GM06990 (cell line): ENCODE measurements at regions not wholly inside any gene's neighbourhood (a gene's known extent, or its start where the extent isn't known, plus 50 kb on each side); places are given as distances from the start of the nearest gene placed in this dataset.

Source experiments
- DNase-seq: peaks from one replicate; pipeline ENCODE4 v3.0.0-alpha.2; 2011; ENCODE audit not compliant: insufficient read length; ENCODE audit errors: extremely low read depth
- H3K27me3 ChIP-seq: replicated peaks from 2 replicates; pipeline ENCODE4 v1.6.0; 2011; ENCODE audit warnings: low read length; ENCODE audit not compliant: control insufficient read depth, insufficient read depth
- H3K36me3 ChIP-seq: 2 replicates; pipeline ENCODE4 v1.5.1; 2011; ENCODE audit warnings: low read length; ENCODE audit not compliant: control insufficient read depth, insufficient read depth
- H3K4me3 ChIP-seq: replicated peaks from 2 replicates; pipeline ENCODE4 v1.5.1; 2011; ENCODE audit warnings: low read depth, mild to moderate bottlenecking, control low read depth, low read length
- TF ChIP-seq, protein P1 (sequence below): IDR thresholded peaks from 2 replicates; pipeline ENCODE4 v1.5.1; 2011; ENCODE audit warnings: low read length, control low read depth, mild to moderate bottlenecking, inconsistent platforms; ENCODE audit not compliant: insufficient read depth, poor library complexity, severe bottlenecking

DNA sequence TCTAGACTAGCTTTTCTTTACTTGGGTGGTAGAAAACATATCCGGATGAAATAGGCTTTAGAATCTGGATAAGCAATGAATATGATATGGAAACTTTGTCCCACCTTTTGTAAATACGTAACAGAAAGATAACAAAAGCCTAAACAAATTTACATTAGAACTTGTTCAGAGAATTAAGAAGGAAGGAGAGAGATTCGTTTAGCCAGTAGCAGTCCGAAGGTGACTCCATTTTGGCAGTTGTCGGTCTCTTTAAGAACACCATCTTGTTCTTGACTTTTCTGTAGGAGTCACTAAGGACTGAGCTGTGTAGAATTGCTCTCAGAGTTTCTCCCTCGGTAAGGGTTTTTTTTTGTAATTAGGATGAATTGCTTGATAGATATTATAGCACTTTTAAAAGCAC, 475.1 kb downstream of the PCNX1 start:
- DNase-seq: no peak
- Histone ChIP-seq H3K4me3 (no peak overlapping the region), H3K36me3 (no peaks in the 10 kb centered on the region), H3K27me3 (no peaks in the 10 kb centered on the region)
- TF ChIP-seq, protein P1, sequence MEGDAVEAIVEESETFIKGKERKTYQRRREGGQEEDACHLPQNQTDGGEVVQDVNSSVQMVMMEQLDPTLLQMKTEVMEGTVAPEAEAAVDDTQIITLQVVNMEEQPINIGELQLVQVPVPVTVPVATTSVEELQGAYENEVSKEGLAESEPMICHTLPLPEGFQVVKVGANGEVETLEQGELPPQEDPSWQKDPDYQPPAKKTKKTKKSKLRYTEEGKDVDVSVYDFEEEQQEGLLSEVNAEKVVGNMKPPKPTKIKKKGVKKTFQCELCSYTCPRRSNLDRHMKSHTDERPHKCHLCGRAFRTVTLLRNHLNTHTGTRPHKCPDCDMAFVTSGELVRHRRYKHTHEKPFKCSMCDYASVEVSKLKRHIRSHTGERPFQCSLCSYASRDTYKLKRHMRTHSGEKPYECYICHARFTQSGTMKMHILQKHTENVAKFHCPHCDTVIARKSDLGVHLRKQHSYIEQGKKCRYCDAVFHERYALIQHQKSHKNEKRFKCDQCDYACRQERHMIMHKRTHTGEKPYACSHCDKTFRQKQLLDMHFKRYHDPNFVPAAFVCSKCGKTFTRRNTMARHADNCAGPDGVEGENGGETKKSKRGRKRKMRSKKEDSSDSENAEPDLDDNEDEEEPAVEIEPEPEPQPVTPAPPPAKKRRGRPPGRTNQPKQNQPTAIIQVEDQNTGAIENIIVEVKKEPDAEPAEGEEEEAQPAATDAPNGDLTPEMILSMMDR: no peak

DNA sequence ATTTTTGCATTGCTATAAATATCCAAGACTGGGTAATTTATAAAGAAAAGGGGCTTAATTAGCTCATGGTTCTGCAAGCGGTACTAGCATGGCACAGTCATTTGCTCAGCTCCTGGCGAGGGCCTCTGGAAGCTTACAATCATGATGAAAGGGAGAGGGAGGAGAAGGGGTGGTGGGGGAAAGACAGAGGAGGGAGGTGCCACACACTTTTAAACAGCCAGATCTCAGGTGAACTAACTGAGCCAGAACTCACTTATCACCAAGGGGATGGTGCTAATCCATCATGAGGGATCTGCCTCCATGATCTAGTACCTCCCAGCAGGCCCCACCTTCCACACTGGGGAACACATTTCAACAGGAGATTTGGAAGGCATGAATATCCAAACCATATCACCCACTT, 476.3 kb downstream of the PCNX1 start:
- TF ChIP-seq, protein P1: no peak
- no peaks in the 10 kb centered on the region for H3K36me3 ChIP-seq
- no peak for DNase-seq
- no peak overlapping the region for H3K4me3 ChIP-seq
- H3K27me3 ChIP-seq: no peaks in the 10 kb centered on the region

DNA sequence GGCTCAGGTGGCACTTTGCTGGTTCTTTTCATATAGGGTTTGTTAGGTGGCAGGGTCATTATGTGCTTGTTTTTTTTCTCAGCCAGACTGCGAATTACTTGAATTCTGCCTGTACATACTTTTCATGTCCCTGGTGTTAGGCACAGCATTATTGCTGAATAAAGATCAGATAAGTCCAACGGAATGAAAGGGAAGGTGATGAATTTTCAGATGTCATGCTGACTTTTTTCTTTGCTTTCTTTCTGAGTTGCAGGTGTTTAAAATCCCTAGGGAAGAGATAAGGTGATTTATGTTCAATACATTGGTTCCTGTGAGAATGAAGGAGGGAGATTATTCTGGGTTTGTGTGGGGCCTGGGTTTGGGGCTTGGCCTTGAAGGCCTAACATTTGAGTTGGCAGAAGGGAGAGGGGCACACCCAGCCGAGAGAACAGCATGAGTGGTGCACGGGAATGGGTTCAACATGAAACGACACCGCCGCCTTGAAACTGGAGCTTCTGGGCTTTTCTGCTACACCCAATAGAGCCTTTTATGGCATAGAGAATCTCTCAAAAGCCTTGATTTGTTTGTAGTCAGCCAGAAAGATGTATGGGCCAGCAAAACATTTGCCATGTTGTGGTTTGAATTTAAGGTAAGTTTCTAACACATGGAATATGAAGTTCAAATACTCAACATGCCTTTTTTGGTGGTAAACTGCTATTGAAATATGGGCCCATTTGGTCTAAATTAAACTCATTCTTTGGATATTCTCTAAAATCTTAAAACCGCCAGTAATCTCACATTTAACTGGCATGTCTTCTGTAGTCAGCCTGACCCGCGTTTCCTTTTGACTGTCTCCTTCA, 477.0 kb downstream of the PCNX1 start:
- Histone ChIP-seq H3K4me3 (no peak overlapping the region), H3K27me3 (no peaks in the 10 kb centered on the region), H3K36me3 (no peaks in the 10 kb centered on the region)
- no peak for DNase-seq
- TF ChIP-seq, protein P1: no peak

GRCh38 chr14:71387753-71388152, 480.5 kb downstream of the PCNX1 start:
- Histone ChIP-seq H3K27me3 (no peaks in the 10 kb centered on the region), H3K4me3 (no peak overlapping the region), H3K36me3 (peaks cover 2% of the 10 kb centered on the region; the same call in 1 of the 2 replicates)
- TF ChIP-seq, protein P1: no peak
- DNase-seq: no peak

- Histone ChIP-seq H3K4me3 (no peak overlapping the region), H3K27me3 (no peaks in the 10 kb centered on the region), H3K36me3 (peaks cover 2% of the 10 kb centered on the region; the same call in 1 of the 2 replicates)
- TF ChIP-seq, protein P1: no peak
- no peak for DNase-seq
Measured at GRCh38 chr14:71388336-71388735, 481.1 kb downstream of the PCNX1 start.
